Activated naive CD8-positive, alpha-beta T cell treated with anti-CD3 and anti-CD28 coated beads for 36 hours (primary cell): ENCODE measurements at regions not wholly inside any gene's neighbourhood (a gene's known extent, or its start where the extent isn't known, plus 50 kb on each side); places are given as distances from the start of the nearest gene placed in this dataset.

Source experiments
- DNase-seq: peaks from one replicate; pipeline ENCODE4 v3.0.0; 2021
- H3K27ac Mint-ChIP-seq: one replicate; pipeline ENCODE4 v1.8.0; 2022; ENCODE audit warnings: mild to moderate bottlenecking, moderate library complexity, mixed read lengths
- H3K27me3 Mint-ChIP-seq: one replicate; pipeline ENCODE4 v1.8.0; 2022; ENCODE audit warnings: mild to moderate bottlenecking, mixed read lengths
- H3K36me3 Mint-ChIP-seq: one replicate; pipeline ENCODE4 v1.8.0; 2021; ENCODE audit warnings: mild to moderate bottlenecking, mixed read lengths
- H3K4me1 Mint-ChIP-seq: one replicate; pipeline ENCODE4 v1.8.0; 2021; ENCODE audit warnings: mixed read lengths
- H3K4me3 Mint-ChIP-seq: one replicate; pipeline ENCODE4 v1.8.0; 2022; ENCODE audit warnings: mild to moderate bottlenecking, moderate library complexity, mixed read lengths
- H3K9me3 Mint-ChIP-seq: one replicate; pipeline ENCODE4 v1.8.0; 2022; ENCODE audit warnings: mixed read lengths

GRCh38 chr5:2983583-2984300 lies 232.3 kb upstream of the IRX2 start:
- peaks cover 3% of the 10 kb centered on the region for H3K27me3 Mint-ChIP-seq
- no peak overlapping the region for H3K27ac Mint-ChIP-seq
- H3K36me3 Mint-ChIP-seq, result peaks cover 1% of the 10 kb centered on the region
- no peaks in the 10 kb centered on the region for H3K4me1 Mint-ChIP-seq
- peaks cover 5% of the 10 kb centered on the region for H3K9me3 Mint-ChIP-seq
- no peak for DNase-seq
- H3K4me3 Mint-ChIP-seq, result no peak overlapping the region

DNA sequence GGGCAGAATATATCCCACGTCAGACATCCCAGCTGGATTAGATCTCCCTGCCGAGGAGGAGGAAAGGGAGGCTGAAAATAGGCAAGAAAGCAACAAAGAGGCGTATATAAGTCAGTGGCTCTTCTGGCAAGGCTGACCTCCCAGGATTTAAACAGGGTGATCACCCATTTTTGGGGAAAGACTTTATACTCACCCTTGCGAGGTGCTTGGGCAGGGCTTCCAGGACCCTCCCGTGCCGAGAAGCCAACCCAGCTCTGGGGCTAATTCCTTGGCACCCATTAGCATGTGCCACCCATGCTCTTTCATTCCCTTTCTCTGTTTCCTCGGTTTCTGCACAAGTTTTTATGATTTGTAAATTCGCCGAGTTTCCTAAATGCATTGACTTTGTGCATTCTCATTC lies 230.2 kb upstream of the IRX2 start:
- no peak for DNase-seq
- Mint-ChIP-seq H3K4me1 (no peaks in the 10 kb centered on the region), H3K27ac (no peak overlapping the region), H3K27me3 (peaks cover 3% of the 10 kb centered on the region), H3K4me3 (no peak overlapping the region), H3K36me3 (peaks cover 1% of the 10 kb centered on the region), H3K9me3 (peaks cover 5% of the 10 kb centered on the region)

GRCh38 chr5:2981035-2981434 lies 229.6 kb upstream of the IRX2 start:
- Mint-ChIP-seq H3K27me3 (peaks cover 3% of the 10 kb centered on the region), H3K9me3 (peaks cover 9% of the 10 kb centered on the region), H3K27ac (no peak overlapping the region), H3K4me3 (no peak overlapping the region), H3K36me3 (peaks cover 1% of the 10 kb centered on the region), H3K4me1 (no peaks in the 10 kb centered on the region)
- no peak for DNase-seq

- no peak for DNase-seq
- Mint-ChIP-seq H3K36me3 (no peaks in the 10 kb centered on the region), H3K9me3 (peaks cover 9% of the 10 kb centered on the region), H3K27me3 (no peaks in the 10 kb centered on the region), H3K4me1 (no peaks in the 10 kb centered on the region), H3K27ac (no peak overlapping the region), H3K4me3 (no peak overlapping the region)
Observed at GRCh38 chr5:2960294-2960693, 208.8 kb upstream of the IRX2 start.

DNA sequence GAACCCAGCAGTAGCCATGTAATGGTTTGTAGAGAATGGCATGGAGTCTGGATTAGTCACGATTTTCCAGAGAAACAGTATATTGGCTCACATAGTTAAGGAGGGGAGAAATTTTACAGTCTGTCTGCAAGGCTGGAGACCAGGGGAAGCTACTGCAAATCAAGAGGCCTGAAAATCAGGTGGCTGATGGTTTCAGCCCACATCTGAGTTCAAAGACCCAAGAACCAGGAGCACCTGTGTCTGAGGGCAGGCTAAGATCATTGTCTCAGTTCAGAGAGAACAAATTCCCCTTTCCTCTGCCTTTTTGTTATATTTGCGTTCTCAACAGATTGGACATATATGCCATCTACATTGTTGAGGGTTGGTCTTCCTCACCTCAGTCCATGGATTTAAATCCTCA lies 207.5 kb upstream of the IRX2 start:
- Mint-ChIP-seq H3K4me3 (no peak overlapping the region), H3K27ac (no peak overlapping the region), H3K4me1 (no peaks in the 10 kb centered on the region), H3K36me3 (no peaks in the 10 kb centered on the region), H3K9me3 (peaks cover 10% of the 10 kb centered on the region), H3K27me3 (no peaks in the 10 kb centered on the region)
- no peak for DNase-seq

DNA sequence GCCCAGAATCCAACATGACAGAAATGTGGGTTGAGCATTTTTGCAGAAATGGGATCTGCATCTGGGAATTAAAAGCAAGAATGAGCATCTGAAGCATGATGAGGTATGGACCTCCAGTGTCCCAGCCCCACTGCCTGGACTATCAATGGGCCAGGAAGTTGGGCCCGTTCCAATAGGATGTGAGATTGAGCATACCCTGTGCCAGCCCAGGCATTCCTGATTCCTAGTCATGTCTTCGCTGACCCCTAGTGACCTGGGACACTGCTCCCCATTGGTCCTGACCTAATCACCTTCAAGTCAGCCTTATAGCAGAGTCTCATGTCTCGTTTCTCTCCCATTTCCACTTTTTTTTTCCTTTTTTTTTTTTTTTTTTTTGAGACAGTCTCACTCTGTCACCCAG lies 197.4 kb upstream of the IRX2 start:
- H3K4me3 Mint-ChIP-seq, result no peak overlapping the region
- peaks cover 3% of the 10 kb centered on the region for H3K9me3 Mint-ChIP-seq
- no peaks in the 10 kb centered on the region for H3K27me3 Mint-ChIP-seq
- no peak overlapping the region for H3K27ac Mint-ChIP-seq
- no peaks in the 10 kb centered on the region for H3K36me3 Mint-ChIP-seq
- DNase-seq, result no peak
- H3K4me1 Mint-ChIP-seq, result no peaks in the 10 kb centered on the region

GRCh38 chr5:2946315-2946714 lies 194.8 kb upstream of the IRX2 start:
- no peaks in the 10 kb centered on the region for H3K4me1 Mint-ChIP-seq
- DNase-seq, result no peak
- no peak overlapping the region for H3K27ac Mint-ChIP-seq
- no peaks in the 10 kb centered on the region for H3K36me3 Mint-ChIP-seq
- H3K27me3 Mint-ChIP-seq, result no peaks in the 10 kb centered on the region
- H3K4me3 Mint-ChIP-seq, result no peak overlapping the region
- peaks cover 9% of the 10 kb centered on the region for H3K9me3 Mint-ChIP-seq

DNA sequence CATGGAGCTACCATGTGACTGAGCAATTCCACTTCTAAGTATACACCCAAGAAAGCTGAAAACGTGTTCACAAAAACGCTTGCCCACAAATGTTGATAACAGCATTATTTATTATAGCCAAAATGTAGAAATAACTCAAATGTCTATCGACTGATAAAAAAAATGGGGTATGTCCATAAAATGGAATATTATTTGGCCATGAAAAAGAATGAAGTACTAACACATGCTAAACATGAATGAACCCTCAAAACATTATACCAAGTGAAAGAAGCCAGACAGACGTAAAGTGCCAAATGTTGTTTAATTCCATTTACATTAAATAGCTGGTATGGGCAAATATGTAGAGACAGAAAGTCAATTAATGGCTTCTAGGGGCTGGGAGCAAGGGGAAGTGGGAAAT lies 184.9 kb upstream of the IRX2 start:
- H3K9me3 Mint-ChIP-seq, result peaks cover 8% of the 10 kb centered on the region
- no peaks in the 10 kb centered on the region for H3K4me1 Mint-ChIP-seq
- no peaks in the 10 kb centered on the region for H3K36me3 Mint-ChIP-seq
- DNase-seq, result no peak
- H3K27ac Mint-ChIP-seq, result no peak overlapping the region
- no peaks in the 10 kb centered on the region for H3K27me3 Mint-ChIP-seq
- H3K4me3 Mint-ChIP-seq, result no peak overlapping the region

- Mint-ChIP-seq H3K27ac (no peak overlapping the region), H3K9me3 (peaks cover 4% of the 10 kb centered on the region), H3K36me3 (no peaks in the 10 kb centered on the region), H3K27me3 (peaks cover 6% of the 10 kb centered on the region), H3K4me1 (no peaks in the 10 kb centered on the region), H3K4me3 (no peak overlapping the region)
- no peak for DNase-seq
Observed at GRCh38 chr5:2929779-2930178, 178.3 kb upstream of the IRX2 start.

GRCh38 chr5:2921651-2922050 lies 170.2 kb upstream of the IRX2 start:
- Mint-ChIP-seq H3K9me3 (peaks cover 2% of the 10 kb centered on the region), H3K27ac (no peak overlapping the region)

DNA sequence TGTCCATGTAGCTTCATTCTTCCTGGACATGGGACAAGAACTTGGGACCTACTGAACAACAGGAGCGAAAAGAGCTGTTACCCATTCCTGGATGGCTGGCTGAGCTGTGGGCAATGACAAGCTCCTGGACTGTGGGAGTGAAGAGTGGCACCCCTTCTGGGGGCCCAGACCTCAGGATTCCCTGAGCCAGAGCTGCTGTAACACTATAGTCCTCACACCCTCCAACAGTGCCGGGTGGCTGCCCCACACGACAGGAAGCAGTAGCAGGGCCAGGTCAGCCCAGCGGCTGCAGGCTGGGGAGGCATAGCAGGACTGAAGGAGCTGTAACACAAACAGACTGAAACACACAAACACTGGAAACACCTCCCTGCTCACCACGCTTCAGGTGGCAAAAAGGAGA lies 169.7 kb upstream of the IRX2 start:
- Mint-ChIP-seq H3K4me3 (no peak overlapping the region), H3K27ac (no peak overlapping the region), H3K9me3 (peaks cover 2% of the 10 kb centered on the region), H3K27me3 (no peaks in the 10 kb centered on the region), H3K36me3 (no peaks in the 10 kb centered on the region), H3K4me1 (no peaks in the 10 kb centered on the region)
- no peak for DNase-seq

More at GRCh38 chr5:2921651-2922050, 170.2 kb upstream of the IRX2 start:
- H3K36me3 Mint-ChIP-seq, result no peaks in the 10 kb centered on the region
- H3K27me3 Mint-ChIP-seq, result no peaks in the 10 kb centered on the region
- DNase-seq, result no peak
- H3K4me3 Mint-ChIP-seq, result no peak overlapping the region
- no peaks in the 10 kb centered on the region for H3K4me1 Mint-ChIP-seq

DNA sequence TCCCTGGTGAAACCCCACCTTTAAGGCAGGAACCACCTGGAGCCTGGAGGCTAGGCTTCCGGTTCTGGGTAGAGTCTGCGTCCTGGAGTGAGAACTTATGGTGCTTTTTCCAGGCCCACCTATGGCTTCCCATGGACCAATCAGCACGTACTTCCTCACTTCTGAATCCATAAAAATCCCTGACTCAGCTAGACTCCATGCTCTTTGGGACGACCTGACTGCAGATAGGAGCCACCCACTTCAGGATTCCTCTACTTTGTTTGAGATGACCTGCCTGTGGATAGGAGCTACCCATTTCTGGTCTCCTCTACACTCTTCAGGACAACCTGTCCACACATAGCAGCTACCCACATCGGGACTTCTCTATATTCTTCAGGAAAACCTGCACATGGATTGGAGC lies 168.8 kb upstream of the IRX2 start:
- H3K27ac Mint-ChIP-seq, result no peak overlapping the region
- DNase-seq, result no peak
- no peaks in the 10 kb centered on the region for H3K27me3 Mint-ChIP-seq
- H3K36me3 Mint-ChIP-seq, result no peaks in the 10 kb centered on the region
- H3K4me1 Mint-ChIP-seq, result no peaks in the 10 kb centered on the region
- H3K9me3 Mint-ChIP-seq, result peaks cover 2% of the 10 kb centered on the region
- no peak overlapping the region for H3K4me3 Mint-ChIP-seq

DNA sequence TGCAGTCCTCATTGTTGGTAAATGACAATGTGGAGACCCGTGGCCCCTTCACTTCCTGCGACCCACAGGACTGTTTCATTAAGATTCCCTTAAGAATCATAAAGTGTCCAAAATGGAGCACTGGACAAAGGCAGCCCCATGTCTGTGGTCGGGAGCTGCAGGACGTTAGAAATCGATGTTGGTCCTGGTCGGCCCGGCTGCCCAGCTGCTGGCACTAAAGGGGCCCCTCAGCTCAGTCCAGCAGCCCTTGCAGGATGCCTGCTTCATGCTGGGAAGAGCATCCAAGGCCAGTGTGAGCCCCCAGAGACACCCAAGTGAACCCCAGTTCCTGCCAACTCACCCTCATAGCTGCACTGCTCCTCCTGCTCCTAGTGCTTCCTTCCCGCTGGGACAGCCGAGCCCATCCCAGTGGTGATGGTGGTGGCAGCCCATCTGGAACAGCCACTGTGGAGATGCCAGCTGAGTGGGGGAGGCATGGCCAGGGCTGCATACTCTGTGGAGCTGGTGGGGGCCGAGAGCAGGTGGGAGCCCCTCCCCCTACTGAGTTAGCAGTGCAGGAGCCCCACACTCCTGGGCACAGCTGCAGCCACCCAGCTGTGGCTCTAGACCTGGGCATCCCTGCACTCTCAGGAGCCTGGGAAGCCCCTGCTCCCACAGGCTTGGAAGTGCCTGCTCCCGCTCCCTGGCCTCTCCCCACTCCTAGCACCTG lies 168.0 kb upstream of the IRX2 start:
- peaks cover 2% of the 10 kb centered on the region for H3K9me3 Mint-ChIP-seq

GRCh38 chr5:2917524-2917923 lies 166.0 kb upstream of the IRX2 start:
- Mint-ChIP-seq H3K4me1 (no peaks in the 10 kb centered on the region), H3K4me3 (no peak overlapping the region), H3K27ac (no peak overlapping the region), H3K36me3 (no peaks in the 10 kb centered on the region), H3K27me3 (peaks cover 3% of the 10 kb centered on the region), H3K9me3 (no peaks in the 10 kb centered on the region)
- no peak for DNase-seq

More for the DNA sequence above, 168.0 kb upstream of the IRX2 start:
- Mint-ChIP-seq H3K4me1 (no peaks in the 10 kb centered on the region), H3K36me3 (no peaks in the 10 kb centered on the region), H3K27ac (no peak overlapping the region), H3K27me3 (peaks cover 3% of the 10 kb centered on the region), H3K4me3 (no peak overlapping the region)
- no peak for DNase-seq

DNA sequence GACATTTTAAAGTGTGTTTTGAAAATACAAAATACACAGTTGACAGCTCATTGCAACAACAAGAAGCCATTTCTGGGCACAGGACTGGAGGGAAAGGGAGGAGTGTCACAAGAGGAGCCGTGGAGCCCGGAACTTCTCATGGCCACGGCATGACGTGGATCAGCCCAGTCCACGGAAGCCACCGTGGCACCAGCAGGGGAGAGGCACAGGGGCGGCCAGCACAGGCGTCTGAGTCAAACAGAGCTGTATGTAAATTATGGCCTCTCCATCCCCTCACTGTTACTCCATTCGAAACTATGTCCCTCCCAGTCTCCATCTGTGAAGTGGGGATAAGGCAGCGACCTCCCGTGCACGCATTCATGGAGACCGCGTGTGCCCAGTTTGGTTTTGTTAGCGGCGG lies 165.6 kb upstream of the IRX2 start:
- H3K9me3 Mint-ChIP-seq, result no peaks in the 10 kb centered on the region
- H3K4me1 Mint-ChIP-seq, result no peaks in the 10 kb centered on the region
- no peak overlapping the region for H3K4me3 Mint-ChIP-seq

DNA sequence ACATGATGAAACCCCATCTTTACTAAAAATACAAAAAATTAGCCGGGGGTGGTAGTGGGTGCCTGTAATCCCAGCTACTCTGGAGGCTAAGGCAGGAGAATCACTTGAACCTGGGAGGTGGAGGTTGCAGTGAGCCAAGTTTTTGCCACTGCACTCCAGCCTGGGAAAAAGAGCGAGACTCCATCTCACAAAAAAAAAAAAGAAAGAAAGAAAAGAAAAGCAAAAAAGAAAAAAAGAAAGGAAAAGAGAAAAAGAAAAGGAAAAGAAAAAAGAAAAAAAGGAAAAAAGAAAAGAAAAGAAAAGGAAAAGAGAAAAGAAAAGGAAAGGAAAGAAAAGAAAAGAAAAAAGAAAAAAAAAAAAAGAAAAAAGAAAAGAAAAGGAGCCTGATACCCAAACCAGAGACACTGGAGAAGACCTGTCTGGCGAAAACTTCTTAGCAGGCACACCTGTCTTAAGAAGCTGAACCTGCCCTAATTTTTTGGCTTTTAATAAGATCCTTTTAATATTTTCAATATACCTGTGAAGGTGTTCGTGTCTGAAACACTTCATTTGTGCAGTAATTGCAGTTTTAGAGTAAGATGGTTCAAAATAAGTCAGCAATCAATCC lies 164.7 kb upstream of the IRX2 start:
- DNase-seq, result no peak
- H3K4me3 Mint-ChIP-seq, result no peak overlapping the region
- no peaks in the 10 kb centered on the region for H3K36me3 Mint-ChIP-seq
- no peaks in the 10 kb centered on the region for H3K4me1 Mint-ChIP-seq
- peaks cover 3% of the 10 kb centered on the region for H3K27me3 Mint-ChIP-seq
- H3K27ac Mint-ChIP-seq, result no peak overlapping the region
- H3K9me3 Mint-ChIP-seq, result no peaks in the 10 kb centered on the region

More for the DNA sequence above, 165.6 kb upstream of the IRX2 start:
- Mint-ChIP-seq H3K27me3 (peaks cover 3% of the 10 kb centered on the region), H3K27ac (no peak overlapping the region), H3K36me3 (no peaks in the 10 kb centered on the region)
- no peak for DNase-seq
